HG03575 (cell line): ENCODE measurements at regions not wholly inside any gene's neighbourhood (a gene's known extent, or its start where the extent isn't known, plus 50 kb on each side); places are given as distances from the start of the nearest gene placed in this dataset.
A peak's percentile ranks its signal among the peaks of the same experiment; 100 is the strongest.

Source experiments
- ATAC-seq: cut with Tn5 transposase; IDR thresholded peaks from one replicate; pipeline ENCODE4 v1.9.1; 2021; ENCODE audit not compliant: unreplicated experiment, insufficient number of reproducible peaks, low FRiP score; ENCODE audit errors: extremely low read depth

GRCh38 chr5:21143686-21144085 lies 1155.7 kb upstream of the CDH18 start:
- no peak for ATAC-seq

- no peak for ATAC-seq
Measured at GRCh38 chr5:21142791-21143190, 1154.8 kb upstream of the CDH18 start.

DNA sequence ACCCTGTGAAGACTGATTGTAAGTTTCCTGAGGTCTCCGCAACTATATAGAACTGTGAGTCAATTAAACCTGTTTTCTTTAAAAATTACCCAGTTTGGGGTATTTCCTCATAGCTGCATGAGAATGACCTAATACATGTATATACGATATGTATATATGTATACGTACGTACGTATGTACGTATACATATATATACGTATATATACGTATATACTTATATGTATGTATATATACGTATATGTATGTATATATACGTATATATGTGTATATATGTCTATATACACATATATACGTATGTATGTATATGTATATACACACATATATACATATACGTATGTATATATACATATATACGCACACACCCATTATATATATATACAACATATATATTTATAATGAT lies 1153.0 kb upstream of the CDH18 start:
- no peak for ATAC-seq

- ATAC-seq = no peak
Measured at GRCh38 chr5:21126236-21126635, 1138.2 kb upstream of the CDH18 start.

- ATAC-seq = no peak
Measured at GRCh38 chr5:21125238-21125983, 1137.4 kb upstream of the CDH18 start.

GRCh38 chr5:21121213-21121612 lies 1133.2 kb upstream of the CDH18 start:
- ATAC-seq = no peak

DNA sequence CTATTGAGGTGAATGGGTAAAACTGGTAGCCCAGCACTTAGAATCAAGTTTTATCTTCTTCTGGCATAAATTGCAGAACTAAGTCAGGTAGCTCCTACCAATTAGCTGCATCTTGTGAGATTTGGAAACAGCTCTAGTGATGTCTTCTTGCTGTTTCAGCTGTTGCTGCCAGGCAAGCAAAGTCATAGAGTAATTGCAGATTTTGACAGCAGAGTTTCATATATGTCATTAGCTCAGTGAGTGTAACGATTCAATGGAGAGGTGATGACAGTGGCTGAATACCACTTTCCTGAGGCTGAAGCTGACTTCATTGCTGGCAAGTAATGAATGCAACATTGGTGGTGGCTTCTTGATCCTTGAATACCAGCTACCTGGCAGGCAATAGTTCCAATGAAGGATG lies 1109.7 kb upstream of the CDH18 start:
- no peak for ATAC-seq

DNA sequence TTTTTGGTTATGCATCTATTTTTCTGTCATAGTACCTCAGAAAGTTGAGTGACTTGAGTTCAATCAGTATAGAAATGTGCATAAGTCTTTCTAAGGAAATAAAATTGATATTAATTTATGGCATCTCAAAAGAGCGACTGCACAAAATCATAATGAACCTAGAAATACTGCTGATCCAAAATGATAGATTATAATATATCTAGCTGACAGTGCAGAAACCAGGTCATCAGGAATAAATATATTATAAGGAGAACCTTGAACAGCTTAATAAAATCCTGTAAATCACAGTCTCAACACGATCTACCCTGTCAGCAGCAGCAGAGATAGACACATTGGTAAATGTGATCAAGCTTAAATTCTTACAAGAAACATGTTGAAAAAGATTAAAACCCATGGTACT lies 1106.6 kb upstream of the CDH18 start:
- ATAC-seq = no peak

- ATAC-seq = no peak
Measured at GRCh38 chr5:21087766-21088165, 1099.8 kb upstream of the CDH18 start.

DNA sequence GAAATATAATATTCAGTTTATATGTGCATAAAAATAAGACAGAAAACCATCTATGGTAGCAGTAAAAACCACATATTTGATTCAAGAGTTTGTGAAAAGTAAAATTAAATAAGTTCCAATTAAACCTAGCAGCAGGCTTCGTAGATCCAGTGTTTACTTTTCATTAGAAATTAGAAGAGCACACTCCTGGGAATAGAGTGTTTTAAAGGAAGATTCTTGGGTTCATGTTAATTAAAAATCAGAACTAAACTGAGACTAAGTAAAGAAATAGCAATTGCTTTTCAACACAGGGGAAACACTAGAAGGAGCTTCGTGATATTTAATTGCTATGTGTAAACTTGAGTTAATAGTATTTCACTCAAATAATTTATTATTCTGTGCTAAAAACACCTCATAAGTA lies 1097.8 kb upstream of the CDH18 start:
- ATAC-seq = no peak

- ATAC-seq = no peak
Measured at GRCh38 chr5:21071986-21072385, 1084.0 kb upstream of the CDH18 start.

GRCh38 chr5:21071421-21071820 lies 1083.4 kb upstream of the CDH18 start:
- no peak for ATAC-seq

- ATAC-seq = no peak
Measured at GRCh38 chr5:21070858-21071257, 1082.9 kb upstream of the CDH18 start.

GRCh38 chr5:21067724-21068123 lies 1079.7 kb upstream of the CDH18 start:
- no peak for ATAC-seq

DNA sequence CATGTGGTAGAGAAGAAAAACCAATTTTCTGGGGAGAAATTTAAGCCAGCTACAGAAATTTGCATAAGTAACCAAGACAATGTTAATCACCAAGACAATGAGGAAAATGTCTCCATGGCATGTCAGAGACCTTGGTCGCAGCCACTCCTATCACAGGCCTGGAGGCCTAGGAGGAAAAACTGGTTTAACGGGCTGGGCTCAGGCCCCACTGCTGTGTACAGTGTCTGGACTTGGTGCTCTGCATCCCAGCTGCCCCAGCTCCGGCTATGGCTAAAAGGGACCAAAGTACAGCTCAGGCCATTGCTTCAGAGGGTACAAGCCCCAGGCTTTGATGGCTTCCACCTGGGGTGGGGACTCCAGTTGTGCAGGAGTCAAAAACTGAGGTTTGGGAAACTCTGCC lies 1075.1 kb upstream of the CDH18 start:
- ATAC-seq = no peak

DNA sequence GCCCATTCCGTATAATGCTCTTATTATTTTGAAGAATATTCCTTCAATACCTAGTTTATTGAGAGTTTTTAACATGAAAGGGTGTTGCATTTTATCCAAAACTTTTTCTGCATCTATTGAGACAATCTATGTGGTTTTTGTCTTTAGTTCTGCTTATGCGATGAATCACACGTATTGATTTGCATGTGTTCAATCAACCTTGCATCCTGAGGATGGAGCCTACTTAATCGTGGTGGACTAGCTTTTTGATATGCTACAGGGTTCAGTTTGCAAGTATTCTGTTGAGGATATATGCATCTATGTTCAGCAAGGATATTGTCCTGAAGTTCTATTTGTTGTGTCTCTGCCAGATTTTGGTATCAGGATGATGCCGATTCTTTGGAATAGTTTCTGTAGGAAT lies 1070.3 kb upstream of the CDH18 start:
- peak; percentile 99 for ATAC-seq

- ATAC-seq = no peak
Measured at GRCh38 chr5:21051945-21052344, 1063.9 kb upstream of the CDH18 start.

GRCh38 chr5:21049901-21050300 lies 1061.9 kb upstream of the CDH18 start:
- no peak for ATAC-seq

DNA sequence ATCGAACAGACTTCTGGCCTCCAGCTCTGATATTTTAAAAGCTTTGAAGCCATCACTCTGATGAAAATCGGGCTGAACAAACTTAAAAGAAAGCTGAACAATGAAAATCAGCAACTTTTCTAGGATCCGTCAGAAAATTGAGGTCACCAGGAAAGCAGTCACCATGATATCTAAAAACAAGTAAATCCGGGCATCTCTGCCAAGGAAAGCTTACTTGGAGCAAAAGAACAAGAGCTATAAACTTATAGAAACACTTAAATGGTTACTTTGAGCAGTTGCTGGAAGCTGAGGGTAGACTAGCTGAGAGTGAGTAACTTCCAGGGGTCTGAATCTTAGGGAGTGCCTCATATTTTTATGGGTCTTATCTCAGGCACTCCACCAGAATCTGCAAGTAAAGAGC lies 1043.0 kb upstream of the CDH18 start:
- no peak for ATAC-seq

DNA sequence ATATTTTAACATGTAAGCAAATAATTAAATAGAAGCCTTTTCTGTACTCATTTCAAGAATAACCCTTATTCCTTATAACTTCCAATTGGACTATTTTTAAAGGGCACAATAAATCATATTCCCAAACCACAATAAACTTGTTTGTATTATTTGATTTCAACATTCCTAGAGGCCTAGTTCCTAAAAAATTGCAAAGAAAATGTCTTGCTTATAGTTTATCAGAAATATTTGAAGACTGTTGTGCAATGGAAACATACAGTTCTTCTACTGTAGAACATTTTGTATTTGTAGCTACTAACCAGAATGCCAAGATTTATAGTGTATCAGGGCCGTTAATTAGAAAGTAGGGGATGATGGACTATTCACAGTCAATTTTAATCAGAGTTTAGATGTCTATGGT lies 1037.0 kb upstream of the CDH18 start:
- no peak for ATAC-seq

DNA sequence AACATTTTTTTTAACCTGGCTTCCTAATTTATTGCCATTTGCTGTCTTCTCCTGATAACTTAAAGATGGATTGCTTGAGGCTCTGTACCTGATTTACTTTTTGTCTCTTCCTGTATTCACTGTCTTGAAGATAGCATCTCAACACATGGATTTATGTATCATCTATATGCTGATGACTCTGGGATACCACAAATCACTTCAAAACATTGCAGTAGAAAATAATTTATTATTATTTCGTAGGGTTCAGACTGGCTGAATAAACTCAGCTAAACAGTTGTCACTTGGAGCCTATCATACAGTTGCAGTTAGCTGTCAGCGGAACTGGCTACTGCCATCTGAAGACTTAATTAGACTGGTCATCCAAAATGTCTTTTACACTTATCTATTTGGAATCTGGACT lies 1025.2 kb upstream of the CDH18 start:
- no peak for ATAC-seq
